IMR-90 (cell line): ENCODE measurements at regions not wholly inside any gene's neighbourhood (a gene's known extent, or its start where the extent isn't known, plus 50 kb on each side); places are given as distances from the start of the nearest gene placed in this dataset.

ENCODE experiments used
- ATAC-seq: fragments of 200-7000 bp; cut with Tn5 transposase; 2 replicates; pipeline ENCODE4 v1.9.1; 2020; ENCODE audit warnings: low read depth, mild to moderate bottlenecking, moderate library complexity
- BruUV-seq: library from RNA; stranded (reverse); fragments of 400-500 nt; replicated peaks from 2 replicates; lab custom pipeline; 2021; lab: Mats Ljungman, UMichigan
- CTCF ChIA-PET: fragments of 300-600 bp; formaldehyde crosslinking; extraction: SDS; loops from one replicate; lab custom pipeline; 2021; ENCODE audit warnings: antibody characterized with exemption; lab: Yijun Ruan, JAX
- POLR2A ChIA-PET: fragments of 300-600 bp; sonication (Branson Sonifier 250); formaldehyde crosslinking; loops from one replicate; lab custom pipeline; 2022; ENCODE audit warnings: antibody characterized with exemption; ENCODE audit not compliant: unreplicated experiment; lab: Charles Lee
- DNase-seq: peaks from one replicate; pipeline ENCODE4 v3.0.0; 2013
- H2AFZ ChIP-seq: replicated peaks from 2 replicates; pipeline ENCODE3; 2013; ENCODE audit warnings: low read length, mild to moderate bottlenecking; ENCODE audit not compliant: poor library complexity
- H2AK5ac ChIP-seq: 2 replicates; pipeline ENCODE4 v1.6.1; 2013; ENCODE audit warnings: low read depth, low read length, inconsistent platforms
- H2AK9ac ChIP-seq: replicated peaks from 2 replicates; pipeline ENCODE3; 2013; ENCODE audit warnings: mild to moderate bottlenecking, low read depth, low read length, moderate library complexity; ENCODE audit not compliant: poor library complexity
- H2BK120ac ChIP-seq: 2 replicates; pipeline ENCODE4 v1.6.1; 2013; ENCODE audit warnings: low read depth, low read length, inconsistent platforms
- H2BK15ac ChIP-seq: 3 replicates; pipeline ENCODE4 v1.6.1; 2013; ENCODE audit warnings: low read depth, low read length, inconsistent platforms
- H2BK20ac ChIP-seq: 2 replicates; pipeline ENCODE4 v1.6.1; 2013; ENCODE audit warnings: low read depth, mild to moderate bottlenecking, inconsistent platforms, low read length, moderate library complexity
- H2BK5ac ChIP-seq: 2 replicates; pipeline ENCODE4 v1.6.1; 2013; ENCODE audit warnings: mild to moderate bottlenecking, low read depth, low read length, inconsistent platforms; ENCODE audit not compliant: poor library complexity, severe bottlenecking
- H3K14ac ChIP-seq: replicated peaks from 2 replicates; pipeline ENCODE4 v1.6.1; 2013; ENCODE audit warnings: low read depth, low read length, inconsistent platforms
- H3K18ac ChIP-seq: 2 replicates; pipeline ENCODE4 v1.6.1; 2013; ENCODE audit warnings: low read depth, low read length, control low read depth
- H3K23ac ChIP-seq: 2 replicates; pipeline ENCODE4 v1.6.1; 2013; ENCODE audit warnings: low read depth, low read length, inconsistent platforms
- H3K27ac ChIP-seq: 2 replicates; pipeline ENCODE4 v1.5.1; 2013; ENCODE audit warnings: mild to moderate bottlenecking, control low read depth, low read length; ENCODE audit not compliant: insufficient read depth
- H3K27me3 ChIP-seq: 2 replicates; pipeline ENCODE4 v1.6.1; 2013; ENCODE audit warnings: low read length; ENCODE audit not compliant: control insufficient read depth, insufficient read depth
- H3K36me3 ChIP-seq: 2 replicates; pipeline ENCODE4 v1.6.1; 2013; ENCODE audit warnings: low read length, mixed read lengths; ENCODE audit not compliant: control insufficient read depth, insufficient read depth
- H3K4ac ChIP-seq: 2 replicates; pipeline ENCODE4 v1.6.1; 2013; ENCODE audit warnings: low read depth, low read length, inconsistent platforms
- H3K4me1 ChIP-seq: 2 replicates; pipeline ENCODE4 v1.6.1; 2013; ENCODE audit warnings: low read length, mixed read lengths; ENCODE audit not compliant: control insufficient read depth, insufficient read depth
- H3K4me2 ChIP-seq: 2 replicates; pipeline ENCODE4 v1.6.1; 2013; ENCODE audit warnings: low read depth, mild to moderate bottlenecking, control low read depth, low read length, moderate library complexity
- H3K4me3 ChIP-seq: 2 replicates; pipeline ENCODE4 v1.5.1; 2013; ENCODE audit warnings: low read depth, mild to moderate bottlenecking, control low read depth, low read length, moderate library complexity; ENCODE audit not compliant: insufficient read depth
- H3K56ac ChIP-seq: 2 replicates; pipeline ENCODE4 v1.6.1; 2013; ENCODE audit warnings: low read length, inconsistent platforms; ENCODE audit not compliant: insufficient read depth; ENCODE audit errors: extremely low read depth
- H3K79me1 ChIP-seq, 2 experiments: 2 replicates each; pipeline ENCODE4 v1.6.1; 2013; ENCODE audit warnings: low read length in 2 of 2, inconsistent platforms in 1 of 2, low read depth in 1 of 2
- H3K9ac ChIP-seq: 2 replicates; pipeline ENCODE4 v1.6.1; 2013; ENCODE audit warnings: low read depth, low read length, control low read depth
- H3K9me1 ChIP-seq: 2 replicates; pipeline ENCODE4 v1.6.1; 2013; ENCODE audit warnings: low read length, inconsistent platforms; ENCODE audit not compliant: insufficient read depth
- H3K9me3 ChIP-seq: 2 replicates; pipeline ENCODE4 v1.6.1; 2013; ENCODE audit warnings: low read length; ENCODE audit not compliant: control insufficient read depth, insufficient read depth
- H4K20me1 ChIP-seq: 2 replicates; pipeline ENCODE4 v1.6.1; 2013; ENCODE audit warnings: low read length, inconsistent platforms; ENCODE audit not compliant: insufficient read depth
- H4K5ac ChIP-seq: 2 replicates; pipeline ENCODE4 v1.6.1; 2013; ENCODE audit warnings: mild to moderate bottlenecking, low read depth, low read length, control low read depth
- H4K8ac ChIP-seq, 2 experiments: 2 replicates each; pipeline ENCODE4 v1.6.1; 2013; ENCODE audit warnings: low read depth in 2 of 2, low read length in 2 of 2, control low read depth in 1 of 2, inconsistent platforms in 1 of 2
- H4K91ac ChIP-seq: 2 replicates; pipeline ENCODE4 v1.6.1; 2013; ENCODE audit warnings: low read depth, low read length, inconsistent platforms; ENCODE audit not compliant: insufficient read depth
- BHLHE40 ChIP-seq: fragments of 150-350 bp; IDR thresholded peaks from 2 replicates; pipeline ENCODE4 v1.6.1; 2016; ENCODE audit warnings: mild to moderate bottlenecking, low read depth, low read length
- CEBPB ChIP-seq: IDR thresholded peaks from 2 replicates; pipeline ENCODE4 v1.6.1; 2012; ENCODE audit warnings: low read depth, low read length, improper control_type of control experiment
- CHD1 ChIP-seq: IDR thresholded peaks from 2 replicates; pipeline ENCODE4 v1.6.1; 2012; ENCODE audit warnings: low read depth, low read length, improper control_type of control experiment
- ELK1 ChIP-seq: fragments of 150-350 bp; IDR thresholded peaks from 2 replicates; pipeline ENCODE4 v1.6.1; 2016; ENCODE audit warnings: low read depth, mild to moderate bottlenecking, low read length, moderate library complexity, borderline replicate concordance
- FOS ChIP-seq: fragments of 150-350 bp; IDR thresholded peaks from 2 replicates; pipeline ENCODE4 v1.6.1; 2016; ENCODE audit warnings: low read depth, low read length
- MAFK ChIP-seq: IDR thresholded peaks from 2 replicates; pipeline ENCODE4 v1.6.1; 2012; ENCODE audit warnings: low read depth, low read length, improper control_type of control experiment
- MAZ ChIP-seq: IDR thresholded peaks from 2 replicates; pipeline ENCODE4 v1.6.1; 2012; ENCODE audit warnings: low read depth, mild to moderate bottlenecking, low read length, improper control_type of control experiment, moderate library complexity, borderline replicate concordance
- MXI1 ChIP-seq: IDR thresholded peaks from 2 replicates; pipeline ENCODE4 v1.6.1; 2012; ENCODE audit warnings: low read depth, mild to moderate bottlenecking, low read length, moderate library complexity, borderline replicate concordance
- NFE2L2 ChIP-seq: fragments of 150-350 bp; IDR thresholded peaks from 2 replicates; pipeline ENCODE4 v1.6.1; 2016; ENCODE audit warnings: low read depth, mild to moderate bottlenecking, low read length
- POLR2A ChIP-seq: IDR thresholded peaks from 2 replicates; pipeline ENCODE4 v1.6.1; 2012; ENCODE audit warnings: mild to moderate bottlenecking, low read depth, low read length
- RAD21 ChIP-seq: IDR thresholded peaks from 2 replicates; pipeline ENCODE4 v1.6.1; 2012; ENCODE audit warnings: low read length, improper control_type of control experiment
- RCOR1 ChIP-seq: IDR thresholded peaks from 2 replicates; pipeline ENCODE4 v1.6.1; 2012; ENCODE audit warnings: mild to moderate bottlenecking, low read length, improper control_type of control experiment; ENCODE audit not compliant: insufficient replicate concordance
- RFX5 ChIP-seq: IDR thresholded peaks from 2 replicates; pipeline ENCODE4 v1.8.0; 2012; ENCODE audit warnings: low read depth, mild to moderate bottlenecking, low read length, moderate library complexity
- SMC3 ChIP-seq: fragments of 150-350 bp; IDR thresholded peaks from 2 replicates; pipeline ENCODE4 v1.6.1; 2016; ENCODE audit warnings: low read depth, mild to moderate bottlenecking, antibody characterized with exemption, low read length, moderate library complexity
- WGBS, 2 experiments: methylation state at CpG; one replicate each; pipeline versions ENCODE4 v1.1.5 to v1.1.7; 2013; ENCODE audit warnings: missing lambda C conversion rate in 2 of 2; ENCODE audit not compliant: insufficient read length in 1 of 2; ENCODE audit errors: extremely low coverage in 2 of 2; 5-methylcytosine and 5-hydroxymethylcytosine counted together
- dilution Hi-C: fragments of 300-500 bp; cut with HindIII; formaldehyde crosslinking; loops from one replicate; pipeline ENCODE4 v1.14.3; 2018; ENCODE audit warnings: low sequenced_read_pairs; ENCODE audit not compliant: unreplicated experiment
- in situ Hi-C: fragments of 300-500 bp; cut with MboI; formaldehyde crosslinking; loops from 3 replicates; pipeline ENCODE4 v1.14.3; 2019; ENCODE audit warnings: low sequenced_read_pairs, inconsistent platforms, mixed read lengths
- intact Hi-C: fragments of 100-400 bp; cut with micrococcal nuclease; formaldehyde crosslinking; loops from 2 replicates; pipeline ENCODE4 v1.10.0; 2022
- TF ChIP-seq, protein P1 (sequence below): fragments of 150-350 bp; IDR thresholded peaks from 2 replicates; pipeline ENCODE4 v1.6.1; 2017; ENCODE audit warnings: mild to moderate bottlenecking, antibody characterized with exemption, low read length, low read depth
- TF ChIP-seq, protein P2 (sequence below): conservative IDR thresholded peaks from 2 replicates; pipeline ENCODE4 v1.5.1; 2012; ENCODE audit warnings: mild to moderate bottlenecking, low read depth, low read length, improper control_type of control experiment

DNA sequence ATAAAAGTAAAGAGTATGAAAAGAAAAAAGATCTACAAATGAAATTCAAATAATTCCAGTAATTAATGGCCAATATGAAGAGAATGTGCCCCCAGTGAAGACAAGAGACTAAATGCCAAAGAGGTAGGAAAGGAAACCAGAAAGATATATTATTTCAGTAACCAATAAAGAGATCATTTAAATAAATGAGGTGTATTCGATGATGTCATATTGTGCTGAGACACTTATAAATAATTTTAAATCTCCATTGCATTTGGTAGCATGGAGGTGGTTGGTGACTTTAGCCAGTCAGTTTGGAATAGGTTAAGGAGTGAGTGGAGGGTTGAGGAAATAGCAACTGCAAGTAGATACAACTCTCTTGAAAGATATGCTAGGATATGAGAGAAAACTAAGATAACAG is 417.7 kb upstream of the PTGER4 start:
- intact Hi-C loops = no loop called here
- Histone ChIP-seq H2AK5ac (no peak overlapping the region), H2BK120ac (no peak overlapping the region), H3K9me3 (no peaks in the 10 kb centered on the region), H2AK9ac (no peak overlapping the region), H2AFZ (no peak overlapping the region), H3K18ac (no peak overlapping the region), H4K20me1 (no peaks in the 10 kb centered on the region), H3K9ac (no peak overlapping the region), H3K36me3 (no peaks in the 10 kb centered on the region), H3K4me2 (no peak overlapping the region), H3K9me1 (no peaks in the 10 kb centered on the region), H4K5ac (no peak overlapping the region), H3K79me1 (no peaks in the 10 kb centered on the region), H2BK20ac (no peak overlapping the region), H3K4ac (no peak overlapping the region), H3K14ac (no peak overlapping the region), H3K23ac (no peak overlapping the region), H4K8ac (no peak overlapping the region), H3K56ac (no peak overlapping the region), H3K4me1 (no peaks in the 10 kb centered on the region), H2BK15ac (no peak overlapping the region), H2BK5ac (no peak overlapping the region), H3K27ac (no peak overlapping the region), H3K4me3 (no peak overlapping the region), H4K91ac (no peak overlapping the region), H3K27me3 (no peaks in the 10 kb centered on the region)
- DNase-seq (no peak), ATAC-seq (no peak)
- ChIA-PET POLR2A (interaction anchor here (0.6 kb wide), 1 partner anchor 10 kb away, joined by 3 read pairs; no protein-coding TSS in a partner anchor), CTCF (no interaction called here)
- in situ Hi-C loops = no loop called here
- dilution Hi-C loops = no loop called here
- WGBS, 2 experiments = no CpG with 5 or more reads among the region's 1 CpG
- TF ChIP-seq CHD1 = no peak
- TF ChIP-seq POLR2A = no peak
- no peak for TF ChIP-seq MAFK
- no peak for TF ChIP-seq NFE2L2
- TF ChIP-seq FOS = no peak
- TF ChIP-seq BHLHE40 = no peak
- no peak for TF ChIP-seq SMC3
- TF ChIP-seq CEBPB = no peak
- TF ChIP-seq, protein P1, sequence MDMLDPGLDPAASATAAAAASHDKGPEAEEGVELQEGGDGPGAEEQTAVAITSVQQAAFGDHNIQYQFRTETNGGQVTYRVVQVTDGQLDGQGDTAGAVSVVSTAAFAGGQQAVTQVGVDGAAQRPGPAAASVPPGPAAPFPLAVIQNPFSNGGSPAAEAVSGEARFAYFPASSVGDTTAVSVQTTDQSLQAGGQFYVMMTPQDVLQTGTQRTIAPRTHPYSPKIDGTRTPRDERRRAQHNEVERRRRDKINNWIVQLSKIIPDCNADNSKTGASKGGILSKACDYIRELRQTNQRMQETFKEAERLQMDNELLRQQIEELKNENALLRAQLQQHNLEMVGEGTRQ = no peak
- TF ChIP-seq MAZ = no peak
- TF ChIP-seq RAD21 = no peak
- no peak for TF ChIP-seq MXI1
- no peak for TF ChIP-seq RFX5
- TF ChIP-seq, protein P2, sequence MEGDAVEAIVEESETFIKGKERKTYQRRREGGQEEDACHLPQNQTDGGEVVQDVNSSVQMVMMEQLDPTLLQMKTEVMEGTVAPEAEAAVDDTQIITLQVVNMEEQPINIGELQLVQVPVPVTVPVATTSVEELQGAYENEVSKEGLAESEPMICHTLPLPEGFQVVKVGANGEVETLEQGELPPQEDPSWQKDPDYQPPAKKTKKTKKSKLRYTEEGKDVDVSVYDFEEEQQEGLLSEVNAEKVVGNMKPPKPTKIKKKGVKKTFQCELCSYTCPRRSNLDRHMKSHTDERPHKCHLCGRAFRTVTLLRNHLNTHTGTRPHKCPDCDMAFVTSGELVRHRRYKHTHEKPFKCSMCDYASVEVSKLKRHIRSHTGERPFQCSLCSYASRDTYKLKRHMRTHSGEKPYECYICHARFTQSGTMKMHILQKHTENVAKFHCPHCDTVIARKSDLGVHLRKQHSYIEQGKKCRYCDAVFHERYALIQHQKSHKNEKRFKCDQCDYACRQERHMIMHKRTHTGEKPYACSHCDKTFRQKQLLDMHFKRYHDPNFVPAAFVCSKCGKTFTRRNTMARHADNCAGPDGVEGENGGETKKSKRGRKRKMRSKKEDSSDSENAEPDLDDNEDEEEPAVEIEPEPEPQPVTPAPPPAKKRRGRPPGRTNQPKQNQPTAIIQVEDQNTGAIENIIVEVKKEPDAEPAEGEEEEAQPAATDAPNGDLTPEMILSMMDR = no peak
- TF ChIP-seq RCOR1 = no peak
- no peak for TF ChIP-seq ELK1
- BruUV-seq = no TSS peak
